ENCODE measurements at regions not wholly inside any gene's neighbourhood (a gene's known extent, or its start where the extent isn't known, plus 50 kb on each side); places are given as distances from the start of the nearest gene placed in this dataset.

- TF ChIP-seq, protein P1, sequence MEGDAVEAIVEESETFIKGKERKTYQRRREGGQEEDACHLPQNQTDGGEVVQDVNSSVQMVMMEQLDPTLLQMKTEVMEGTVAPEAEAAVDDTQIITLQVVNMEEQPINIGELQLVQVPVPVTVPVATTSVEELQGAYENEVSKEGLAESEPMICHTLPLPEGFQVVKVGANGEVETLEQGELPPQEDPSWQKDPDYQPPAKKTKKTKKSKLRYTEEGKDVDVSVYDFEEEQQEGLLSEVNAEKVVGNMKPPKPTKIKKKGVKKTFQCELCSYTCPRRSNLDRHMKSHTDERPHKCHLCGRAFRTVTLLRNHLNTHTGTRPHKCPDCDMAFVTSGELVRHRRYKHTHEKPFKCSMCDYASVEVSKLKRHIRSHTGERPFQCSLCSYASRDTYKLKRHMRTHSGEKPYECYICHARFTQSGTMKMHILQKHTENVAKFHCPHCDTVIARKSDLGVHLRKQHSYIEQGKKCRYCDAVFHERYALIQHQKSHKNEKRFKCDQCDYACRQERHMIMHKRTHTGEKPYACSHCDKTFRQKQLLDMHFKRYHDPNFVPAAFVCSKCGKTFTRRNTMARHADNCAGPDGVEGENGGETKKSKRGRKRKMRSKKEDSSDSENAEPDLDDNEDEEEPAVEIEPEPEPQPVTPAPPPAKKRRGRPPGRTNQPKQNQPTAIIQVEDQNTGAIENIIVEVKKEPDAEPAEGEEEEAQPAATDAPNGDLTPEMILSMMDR (IDR thresholded peaks at IDR 0.05) = no peak
- TF ChIP-seq EZH2 (IDR thresholded peaks at IDR 0.05) = no peak
Measured at GRCh38 chr5:130976493-130976892, 188.6 kb downstream of the HINT1 start.

All from neural progenitor cell (in vitro differentiated cells).